ENCODE measurements at regions not wholly inside any gene's neighbourhood (a gene's known extent, or its start where the extent isn't known, plus 50 kb on each side); places are given as distances from the start of the nearest gene placed in this dataset.

GRCh38 chr13:112246731-112247470 lies 129.3 kb upstream of the SPACA7 start:
- Mint-ChIP-seq H3K27ac (no peak overlapping the region), H3K36me3 (ENCODE audit: low read depth) (no peaks in the 10 kb centered on the region), H3K4me3 (no peak overlapping the region), H3K27me3 (ENCODE audit: insufficient read depth) (no peaks in the 10 kb centered on the region), H3K9me3 (no peaks in the 10 kb centered on the region), H3K4me1 (ENCODE audit: low read depth) (no peaks in the 10 kb centered on the region)
- intact Hi-C loops (cut with micrococcal nuclease), result no loop called here
- DNase-seq (ENCODE audit: low spot score), result no peak

GRCh38 chr13:112247471-112248405 lies 128.4 kb upstream of the SPACA7 start:
- intact Hi-C loops (cut with micrococcal nuclease), result no loop called here
- DNase-seq (ENCODE audit: low spot score), result no peak
- no peaks in the 10 kb centered on the region for H3K4me1 Mint-ChIP-seq (ENCODE audit: low read depth)
- H3K9me3 Mint-ChIP-seq, result no peaks in the 10 kb centered on the region
- H3K27me3 Mint-ChIP-seq (ENCODE audit: insufficient read depth), result no peaks in the 10 kb centered on the region
- H3K27ac Mint-ChIP-seq, result no peak overlapping the region
- H3K36me3 Mint-ChIP-seq (ENCODE audit: low read depth), result no peaks in the 10 kb centered on the region
- H3K4me3 Mint-ChIP-seq, result no peak overlapping the region

- no peaks in the 10 kb centered on the region for H3K9me3 Mint-ChIP-seq
- no peaks in the 10 kb centered on the region for H3K27me3 Mint-ChIP-seq (ENCODE audit: insufficient read depth)
- intact Hi-C loops (cut with micrococcal nuclease), result no loop called here
- H3K27ac Mint-ChIP-seq, result no peak overlapping the region
- no peaks in the 10 kb centered on the region for H3K36me3 Mint-ChIP-seq (ENCODE audit: low read depth)
- H3K4me3 Mint-ChIP-seq, result no peak overlapping the region
- no peak for DNase-seq (ENCODE audit: low spot score)
- no peaks in the 10 kb centered on the region for H3K4me1 Mint-ChIP-seq (ENCODE audit: low read depth)
Observed at GRCh38 chr13:112248406-112248760, 127.8 kb upstream of the SPACA7 start.

- intact Hi-C loops (cut with micrococcal nuclease), result no loop called here
Observed at GRCh38 chr13:112248862-112249592, 127.1 kb upstream of the SPACA7 start.

GRCh38 chr13:112249644-112250610 lies 126.2 kb upstream of the SPACA7 start:
- Mint-ChIP-seq H3K36me3 (ENCODE audit: low read depth) (no peaks in the 10 kb centered on the region), H3K9me3 (no peaks in the 10 kb centered on the region), H3K27me3 (ENCODE audit: insufficient read depth) (no peaks in the 10 kb centered on the region), H3K4me3 (no peak overlapping the region), H3K4me1 (ENCODE audit: low read depth) (no peaks in the 10 kb centered on the region), H3K27ac (no peak overlapping the region)
- intact Hi-C loops (cut with micrococcal nuclease), result no loop called here
- no peak for DNase-seq (ENCODE audit: low spot score)

More at GRCh38 chr13:112248862-112249592, 127.1 kb upstream of the SPACA7 start:
- no peak overlapping the region for H3K27ac Mint-ChIP-seq
- H3K27me3 Mint-ChIP-seq (ENCODE audit: insufficient read depth), result no peaks in the 10 kb centered on the region
- H3K9me3 Mint-ChIP-seq, result no peaks in the 10 kb centered on the region
- H3K4me3 Mint-ChIP-seq, result no peak overlapping the region
- no peaks in the 10 kb centered on the region for H3K36me3 Mint-ChIP-seq (ENCODE audit: low read depth)
- DNase-seq (ENCODE audit: low spot score), result no peak
- H3K4me1 Mint-ChIP-seq (ENCODE audit: low read depth), result no peaks in the 10 kb centered on the region

GRCh38 chr13:112250788-112251445 lies 125.2 kb upstream of the SPACA7 start:
- intact Hi-C loops (cut with micrococcal nuclease), result no loop called here
- DNase-seq (ENCODE audit: low spot score), result no peak
- H3K27me3 Mint-ChIP-seq (ENCODE audit: insufficient read depth), result no peaks in the 10 kb centered on the region

GRCh38 chr13:112251930-112252585 lies 124.1 kb upstream of the SPACA7 start:
- H3K9me3 Mint-ChIP-seq, result no peaks in the 10 kb centered on the region
- H3K27me3 Mint-ChIP-seq (ENCODE audit: insufficient read depth), result no peaks in the 10 kb centered on the region
- intact Hi-C loops (cut with micrococcal nuclease), result no loop called here
- H3K4me1 Mint-ChIP-seq (ENCODE audit: low read depth), result no peaks in the 10 kb centered on the region
- DNase-seq (ENCODE audit: low spot score), result no peak
- H3K4me3 Mint-ChIP-seq, result no peak overlapping the region
- H3K36me3 Mint-ChIP-seq (ENCODE audit: low read depth), result no peaks in the 10 kb centered on the region
- H3K27ac Mint-ChIP-seq, result no peak overlapping the region

More at GRCh38 chr13:112250788-112251445, 125.2 kb upstream of the SPACA7 start:
- no peaks in the 10 kb centered on the region for H3K9me3 Mint-ChIP-seq
- no peaks in the 10 kb centered on the region for H3K36me3 Mint-ChIP-seq (ENCODE audit: low read depth)
- H3K4me1 Mint-ChIP-seq (ENCODE audit: low read depth), result no peaks in the 10 kb centered on the region
- H3K27ac Mint-ChIP-seq, result no peak overlapping the region
- no peak overlapping the region for H3K4me3 Mint-ChIP-seq

DNA sequence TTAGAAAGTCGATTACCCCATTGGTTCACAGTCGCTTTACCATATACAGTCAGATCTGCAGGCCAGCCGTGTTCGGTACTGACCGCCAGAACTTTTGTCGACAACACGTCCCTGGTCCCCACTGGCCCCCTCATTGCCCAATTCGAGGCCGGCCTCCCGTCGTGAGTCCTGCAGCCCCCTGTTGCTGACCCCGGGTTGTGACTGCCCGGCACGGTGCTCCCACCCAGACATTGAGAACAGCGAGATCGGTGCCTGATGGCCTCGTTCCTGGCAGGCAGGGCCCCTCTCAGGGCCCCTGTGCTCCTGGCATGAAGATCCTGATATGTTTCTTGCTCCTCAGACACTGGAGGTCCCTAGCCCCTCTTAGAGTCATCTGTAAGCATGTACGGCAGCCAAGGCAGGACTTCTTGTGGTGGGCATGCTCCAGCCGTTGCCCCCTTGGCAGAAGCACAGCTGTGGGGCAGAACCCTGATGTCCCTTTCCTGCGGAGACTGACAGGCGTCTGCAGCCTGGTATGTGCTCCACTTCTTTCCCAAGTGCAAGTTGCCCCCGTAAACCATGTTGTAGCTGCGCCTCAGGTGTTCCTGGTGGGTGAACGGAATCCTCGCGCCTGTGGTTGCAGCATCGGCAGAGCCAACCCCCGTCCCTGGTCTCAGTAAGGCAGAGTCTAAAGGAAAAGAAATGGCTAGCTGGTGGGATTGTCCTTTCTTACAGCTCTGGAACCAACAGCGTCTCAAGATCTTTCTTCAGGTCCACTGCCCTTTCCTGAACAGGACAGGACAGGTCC lies 123.2 kb upstream of the SPACA7 start:
- intact Hi-C loops (cut with micrococcal nuclease), result no loop called here
- no peaks in the 10 kb centered on the region for H3K27me3 Mint-ChIP-seq (ENCODE audit: insufficient read depth)

DNA sequence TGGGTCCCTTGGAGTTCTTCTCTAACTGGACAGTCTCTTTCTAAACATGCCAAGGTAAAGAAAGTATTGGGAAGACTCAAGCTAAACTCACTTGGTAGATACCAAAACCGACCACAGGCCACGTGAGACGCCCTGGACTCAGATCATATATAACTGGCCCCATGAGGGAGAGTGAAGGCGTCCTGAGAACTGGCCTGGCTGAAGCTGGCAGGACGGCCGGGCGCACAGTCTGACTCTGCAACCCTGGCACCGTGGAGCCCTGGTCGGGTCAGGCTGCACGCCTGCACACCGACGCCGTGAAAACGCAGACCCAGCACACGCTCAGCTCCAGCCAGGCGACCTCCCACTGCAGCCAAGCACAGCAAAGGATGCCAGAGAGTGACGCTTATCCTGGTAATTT lies 122.5 kb upstream of the SPACA7 start:
- H3K4me3 Mint-ChIP-seq, result no peak overlapping the region
- no peak overlapping the region for H3K27ac Mint-ChIP-seq
- DNase-seq (ENCODE audit: low spot score), result no peak
- H3K36me3 Mint-ChIP-seq (ENCODE audit: low read depth), result no peaks in the 10 kb centered on the region
- intact Hi-C loops (cut with micrococcal nuclease), result no loop called here
- H3K9me3 Mint-ChIP-seq, result no peaks in the 10 kb centered on the region
- H3K4me1 Mint-ChIP-seq (ENCODE audit: low read depth), result no peaks in the 10 kb centered on the region
- H3K27me3 Mint-ChIP-seq (ENCODE audit: insufficient read depth), result no peaks in the 10 kb centered on the region

More for the DNA sequence above, 123.2 kb upstream of the SPACA7 start:
- DNase-seq (ENCODE audit: low spot score), result no peak
- no peaks in the 10 kb centered on the region for H3K36me3 Mint-ChIP-seq (ENCODE audit: low read depth)
- H3K27ac Mint-ChIP-seq, result no peak overlapping the region
- no peaks in the 10 kb centered on the region for H3K4me1 Mint-ChIP-seq (ENCODE audit: low read depth)
- no peaks in the 10 kb centered on the region for H3K9me3 Mint-ChIP-seq
- no peak overlapping the region for H3K4me3 Mint-ChIP-seq

- Mint-ChIP-seq H3K27ac (no peak overlapping the region), H3K27me3 (ENCODE audit: insufficient read depth) (no peaks in the 10 kb centered on the region), H3K4me3 (no peak overlapping the region), H3K36me3 (ENCODE audit: low read depth) (no peaks in the 10 kb centered on the region), H3K9me3 (no peaks in the 10 kb centered on the region), H3K4me1 (ENCODE audit: low read depth) (no peaks in the 10 kb centered on the region)
- DNase-seq (ENCODE audit: low spot score), result no peak
- intact Hi-C loops (cut with micrococcal nuclease), result no loop called here
Observed at GRCh38 chr13:112254061-112254818, 121.9 kb upstream of the SPACA7 start.
